A549 (cell line): ENCODE measurements at regions not wholly inside any gene's neighbourhood (a gene's known extent, or its start where the extent isn't known, plus 50 kb on each side); places are given as distances from the start of the nearest gene placed in this dataset.

ENCODE experiments used
- ATAC-seq, 2 experiments: fragments of 200-7000 bp in 1 of 2; fragments of >200 bp in 1 of 2; cut with Nextera tagmentation in 1 of 2; cut with Tn5 transposase in 1 of 2; 3 replicates each; pipeline versions ENCODE4 v1.8.0 to v1.9.1; 2018 to 2020; ENCODE audit warnings: mild to moderate bottlenecking in 1 of 2, moderate library complexity in 1 of 2
- CTCF ChIA-PET: fragments of 300-600 bp; sonication (Branson Sonifier 250); formaldehyde crosslinking; extraction: SDS; loops from one replicate; lab custom pipeline; 2021; ENCODE audit warnings: antibody characterized with exemption, inconsistent platforms; lab: Yijun Ruan, JAX
- POLR2A ChIA-PET: fragments of 350-600 bp; formaldehyde crosslinking; extraction: SDS; loops from one replicate; lab custom pipeline; 2021; ENCODE audit warnings: antibody characterized with exemption, inconsistent platforms; lab: Yijun Ruan, JAX
- DNase-seq, 2 experiments: peaks; one replicate each; pipeline versions ENCODE4 v3.0.0 to v3.0.0-alpha.2; 2011 to 2016; ENCODE audit warnings: low read depth in 1 of 2, low spot score in 1 of 2
- FAIRE-seq: peaks from 2 replicates; lab custom pipeline; 2011; peaks lifted over from hg19 to GRCh38; lab: Jason Lieb, UNC
- H3K27ac ChIP-seq, 2 experiments: fragments of >200 bp; sonication (Bioruptor Twin); formaldehyde crosslinking; 3 replicates each; pipeline ENCODE4 v1.5.1; 2016 to 2017
- H3K4me1 ChIP-seq: fragments of >200 bp; sonication (Bioruptor Twin); formaldehyde crosslinking; 3 replicates; pipeline ENCODE4 v1.6.1; 2016
- H3K4me2 ChIP-seq: fragments of >200 bp; sonication (Bioruptor Twin); formaldehyde crosslinking; 3 replicates; pipeline ENCODE4 v1.6.1; 2016
- H3K4me3 ChIP-seq: fragments of >200 bp; sonication (Bioruptor Twin); formaldehyde crosslinking; 3 replicates; pipeline ENCODE4 v1.5.1; 2016
- H3K9me3 ChIP-seq: fragments of >200 bp; sonication (Bioruptor Twin); formaldehyde crosslinking; 3 replicates; pipeline ENCODE4 v1.6.1; 2016
- CBX2 ChIP-seq: fragments of 200-600 bp; sonication (generic); IDR thresholded peaks from 2 replicates; pipeline ENCODE4 v1.6.1; 2016; ENCODE audit warnings: low read depth, mild to moderate bottlenecking, borderline replicate concordance
- CEBPB ChIP-seq, 2 experiments: fragments of >200 bp in 1 of 2; sonication (Bioruptor Twin) in 1 of 2; formaldehyde crosslinking in 1 of 2; IDR thresholded peaks; 2 replicates each; pipeline ENCODE4 v1.6.1; 2012 to 2016
- EHF ChIP-seq: fragments of 250-450 bp; sonication (Bioruptor Pico); IDR thresholded peaks from 2 replicates; pipeline ENCODE4 v1.5.0; 2020; ENCODE audit warnings: mild to moderate bottlenecking
- EP300 ChIP-seq, 2 experiments: fragments of >200 bp; sonication (Bioruptor Twin); formaldehyde crosslinking; IDR thresholded peaks; 2 replicates in 1 of 2; 3 replicates in 1 of 2; pipeline ENCODE4 v1.6.1; 2016 to 2017
- FOSB ChIP-seq: fragments of 250-450 bp; sonication (Bioruptor Pico); IDR thresholded peaks from 2 replicates; pipeline ENCODE4 v1.5.0; 2020; ENCODE audit warnings: mild to moderate bottlenecking, moderate library complexity
- FOSL2 ChIP-seq, 2 experiments: fragments of 450-650 bp in 1 of 2; fragments of >200 bp in 1 of 2; sonication (Bioruptor Twin) in 1 of 2; formaldehyde crosslinking; IDR thresholded peaks; 2 replicates each; pipeline versions ENCODE4 v1.5.0 to v1.6.1; 2016 to 2020; ENCODE audit warnings: mild to moderate bottlenecking in 1 of 2, moderate library complexity in 1 of 2
- FOXS1 ChIP-seq: fragments of 250-450 bp; sonication (Bioruptor Pico); IDR thresholded peaks from 2 replicates; pipeline ENCODE4 v1.5.0; 2020; ENCODE audit warnings: mild to moderate bottlenecking, moderate library complexity
- HDAC2 ChIP-seq: fragments of 200-600 bp; sonication (generic); IDR thresholded peaks from 2 replicates; pipeline ENCODE4 v1.6.1; 2016
- HOXB13 ChIP-seq: fragments of 250-450 bp; sonication (Bioruptor Pico); IDR thresholded peaks from 2 replicates; pipeline ENCODE4 v1.5.0; 2020; ENCODE audit warnings: low read depth, mild to moderate bottlenecking, moderate library complexity
- KDM1A ChIP-seq: fragments of 200-600 bp; sonication (generic); IDR thresholded peaks from 2 replicates; pipeline ENCODE4 v1.6.1; 2016; ENCODE audit warnings: low read depth, mild to moderate bottlenecking
- KDM5A ChIP-seq: fragments of 200-600 bp; sonication (generic); IDR thresholded peaks from 2 replicates; pipeline ENCODE4 v1.6.1; 2016; ENCODE audit warnings: antibody characterized with exemption, mild to moderate bottlenecking
- MAFK ChIP-seq: fragments of 450-650 bp; IDR thresholded peaks from 2 replicates; pipeline ENCODE4 v1.6.1; 2014; ENCODE audit not compliant: partially characterized antibody
- MAZ ChIP-seq: fragments of 150-350 bp; IDR thresholded peaks from 2 replicates; pipeline ENCODE4 v1.6.1; 2014; ENCODE audit warnings: antibody characterized with exemption, low read depth, low read length, borderline replicate concordance
- MYC ChIP-seq: IDR thresholded peaks from 2 replicates; pipeline ENCODE4 v1.6.1; 2012; ENCODE audit warnings: mild to moderate bottlenecking, inconsistent platforms, low read length, improper control_type of control experiment, borderline replicate concordance
- NPAS2 ChIP-seq: fragments of 250-450 bp; sonication (Bioruptor Pico); IDR thresholded peaks from 2 replicates; pipeline ENCODE4 v1.8.0; 2022; ENCODE audit warnings: mild to moderate bottlenecking, moderate library complexity, borderline replicate concordance
- NR3C1 ChIP-seq: fragments of >200 bp; sonication (Bioruptor Twin); formaldehyde crosslinking; IDR thresholded peaks from 3 replicates; pipeline ENCODE4 v1.6.1; 2017
- RAD21 ChIP-seq, 2 experiments: fragments of >200 bp in 1 of 2; sonication (Bioruptor Twin) in 1 of 2; formaldehyde crosslinking in 1 of 2; IDR thresholded peaks in 1 of 2; conservative IDR thresholded peaks in 1 of 2; 2 replicates in 1 of 2; 3 replicates in 1 of 2; pipeline ENCODE4 v1.6.1; 2012 to 2018; ENCODE audit warnings: inconsistent platforms in 1 of 2
- RNF2 ChIP-seq: fragments of 200-600 bp; sonication (generic); IDR thresholded peaks from 2 replicates; pipeline ENCODE4 v1.6.1; 2016; ENCODE audit warnings: low read depth, mild to moderate bottlenecking, antibody characterized with exemption, moderate library complexity, borderline replicate concordance
- SREBF2 ChIP-seq: fragments of 450-650 bp; IDR thresholded peaks from 2 replicates; pipeline ENCODE4 v1.6.1; 2014; ENCODE audit warnings: mild to moderate bottlenecking, moderate library complexity
- ZNF302 ChIP-seq: fragments of 250-450 bp; sonication (Bioruptor Pico); IDR thresholded peaks from 2 replicates; pipeline ENCODE4 v1.9.0; 2021; ENCODE audit warnings: inconsistent platforms, mild to moderate bottlenecking, moderate library complexity
- ZSCAN20 ChIP-seq: fragments of 250-450 bp; sonication (Bioruptor Pico); IDR thresholded peaks from 2 replicates; pipeline ENCODE4 v1.8.0; 2022; ENCODE audit warnings: mild to moderate bottlenecking, moderate library complexity
- WGBS: methylation state at CpG from one replicate; pipeline ENCODE4 v1.1.6; 2017; ENCODE audit errors: missing lambda C conversion rate; 5-methylcytosine and 5-hydroxymethylcytosine counted together
- TF ChIP-seq, protein P1 (sequence below): fragments of 250-450 bp; sonication (Bioruptor Pico); IDR thresholded peaks from 2 replicates; pipeline ENCODE4 v1.5.0; 2020; ENCODE audit warnings: low read depth, mild to moderate bottlenecking, moderate library complexity

DNA sequence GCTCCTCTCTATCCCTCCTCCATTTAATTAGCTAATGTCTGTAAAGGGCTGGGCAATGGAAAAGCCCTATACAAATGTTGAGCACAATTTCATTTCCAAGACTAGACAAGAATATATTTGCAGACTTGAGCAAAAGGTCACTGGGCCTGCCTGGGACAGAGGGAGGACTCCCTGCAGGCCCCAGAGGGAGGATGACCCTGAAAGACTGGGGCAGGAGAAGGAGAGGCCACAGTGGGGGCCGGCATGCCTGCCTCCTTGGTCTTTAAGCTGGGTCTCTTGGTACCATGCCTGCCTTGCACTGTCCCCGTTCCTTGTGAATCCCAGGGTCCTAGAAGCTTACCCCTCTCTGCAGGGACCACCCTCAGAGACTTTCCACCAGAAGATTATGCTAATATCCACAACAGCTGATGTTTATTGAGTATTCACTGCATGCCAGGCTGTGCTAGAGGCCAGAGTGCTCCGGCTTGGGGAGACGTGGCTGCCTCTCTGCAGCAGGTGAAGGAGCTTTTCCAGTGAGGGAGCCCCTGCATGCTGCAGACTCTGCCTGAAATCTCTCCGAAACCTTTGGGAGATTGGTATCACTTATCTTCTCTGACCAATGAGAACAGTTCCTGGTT lies 72.7 kb upstream of the HSPA9 start:
- ChIA-PET POLR2A (no interaction called here), CTCF (interaction anchor here (0.8 to 1.6 kb wide), 5 partner anchors 8 to 77 kb away, joined by 3 to 4 read pairs (median 3); no protein-coding TSS in a partner anchor)
- H3K4me2 ChIP-seq = no peak overlapping the region
- no peak overlapping the region for H3K27ac ChIP-seq
- DNase-seq = no peak
- no peak overlapping the region for H3K4me3 ChIP-seq
- 80% methylated on average over 5 of the region's 5 CpGs for WGBS
- no peak for FAIRE-seq
- ATAC-seq = no peak
- H3K4me1 ChIP-seq = no peaks in the 10 kb centered on the region
- no peaks in the 10 kb centered on the region for H3K9me3 ChIP-seq
- TF ChIP-seq EHF (CRISPR knock-in tag) (no peak), RNF2 (no peak), NPAS2 (CRISPR knock-in tag) (no peak), KDM1A (no peak), MAZ (no peak), RAD21 (conservative IDR thresholded peaks at IDR 0.05 in 1 of 2, IDR thresholded peaks at IDR 0.05 in 1 of 2) (no peak), ZNF302 (CRISPR knock-in tag) (no peak), MAFK (no peak), HOXB13 (CRISPR knock-in tag) (no peak)

DNA sequence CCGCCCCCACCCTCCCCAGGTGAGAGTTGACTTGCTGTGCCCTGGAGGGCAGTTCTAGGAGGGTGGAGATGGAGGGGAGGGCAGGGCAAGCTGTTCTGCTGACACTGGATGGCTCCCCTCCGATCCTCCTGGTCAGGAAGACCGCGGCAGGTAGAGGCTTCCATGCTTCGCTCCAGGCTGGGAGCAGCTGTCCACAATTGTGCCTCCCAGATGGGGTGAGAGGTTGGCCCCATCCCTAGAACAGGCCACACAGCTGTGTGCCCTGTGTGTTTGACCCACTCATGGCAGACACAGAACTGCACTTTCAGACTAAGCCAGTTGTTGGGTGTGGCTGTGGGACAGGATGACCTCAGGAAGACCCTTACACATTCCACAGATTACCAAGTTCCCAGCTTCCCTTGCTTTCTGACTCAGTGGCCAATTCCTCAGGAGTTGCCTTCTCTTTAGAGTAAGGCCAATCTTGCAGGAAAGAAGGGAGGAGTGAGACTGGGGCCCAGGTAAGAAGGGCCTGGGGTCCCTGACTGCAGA lies 72.1 kb upstream of the HSPA9 start:
- Histone ChIP-seq H3K27ac (no peak overlapping the region), H3K9me3 (no peaks in the 10 kb centered on the region), H3K4me2 (no peak overlapping the region), H3K4me1 (no peaks in the 10 kb centered on the region), H3K4me3 (no peak overlapping the region)
- CTCF ChIA-PET = interaction anchor here (1.0 to 1.6 kb wide), 5 partner anchors 8 to 106 kb away, joined by 3 to 4 read pairs (median 3); partner anchors contain the start of gene CTNNA1
- DNase-seq = no peak
- FAIRE-seq = no peak
- ATAC-seq = no peak
- POLR2A ChIA-PET = no interaction called here
- WGBS = no CpG with 5 or more reads among the region's 5 CpGs
- TF ChIP-seq KDM5A (no peak), ZSCAN20 (CRISPR knock-in tag) (no peak), FOSL2 (IDR thresholded peaks at IDR 0.05) (no peak), FOSL2 (CRISPR knock-in tag; IDR thresholded peaks at IDR 0.05) (no peak), SREBF2 (no peak), MYC (no peak), FOXS1 (CRISPR knock-in tag) (no peak), RNF2 (no peak), CEBPB (IDR thresholded peaks at IDR 0.05) (no peak), CBX2 (no peak), FOSB (no peak), HDAC2 (no peak), KDM1A (no peak), HOXB13 (CRISPR knock-in tag) (no peak)
- TF ChIP-seq, all 56 proteins: peak for 0

DNA sequence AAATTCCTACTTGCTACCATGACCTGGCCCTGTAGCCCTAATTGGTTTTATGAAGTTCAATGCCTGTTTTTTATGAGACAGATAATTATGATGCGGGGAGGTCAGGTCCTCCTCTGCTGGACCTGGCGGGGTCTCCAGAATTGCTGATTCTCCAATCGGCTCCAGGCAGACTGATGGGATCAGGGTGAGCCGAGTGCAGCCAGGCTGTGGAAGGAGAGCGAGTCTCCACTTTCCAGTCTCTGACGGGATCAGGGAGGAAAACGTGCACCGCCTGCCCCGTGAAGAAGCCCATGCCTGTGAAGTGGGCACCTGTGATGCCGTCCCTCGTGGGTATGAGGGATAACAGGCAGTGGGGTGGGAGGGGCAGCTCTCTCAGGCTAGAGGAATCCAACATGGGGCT lies 71.5 kb upstream of the HSPA9 start:
- ATAC-seq (no peak), FAIRE-seq (no peak), DNase-seq (no peak)
- Histone ChIP-seq H3K27ac (no peak overlapping the region), H3K4me1 (no peaks in the 10 kb centered on the region), H3K4me2 (no peak overlapping the region), H3K4me3 (no peak overlapping the region), H3K9me3 (no peaks in the 10 kb centered on the region)
- TF ChIP-seq FOXS1 (CRISPR knock-in tag) (no peak), CEBPB (IDR thresholded peaks at IDR 0.05) (no peak), NR3C1 (no peak), EP300 (IDR thresholded peaks at IDR 0.05) (no peak)
- TF ChIP-seq, protein P1, sequence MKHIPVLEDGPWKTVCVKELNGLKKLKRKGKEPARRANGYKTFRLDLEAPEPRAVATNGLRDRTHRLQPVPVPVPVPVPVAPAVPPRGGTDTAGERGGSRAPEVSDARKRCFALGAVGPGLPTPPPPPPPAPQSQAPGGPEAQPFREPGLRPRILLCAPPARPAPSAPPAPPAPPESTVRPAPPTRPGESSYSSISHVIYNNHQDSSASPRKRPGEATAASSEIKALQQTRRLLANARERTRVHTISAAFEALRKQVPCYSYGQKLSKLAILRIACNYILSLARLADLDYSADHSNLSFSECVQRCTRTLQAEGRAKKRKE (CRISPR knock-in tag) = no peak
- 81% methylated on average over 11 of the region's 11 CpGs for WGBS
- ChIA-PET CTCF (interaction anchor here (1.2 to 2.5 kb wide), 4 partner anchors 9 to 107 kb away, joined by 3 to 11 read pairs (median 4); partner anchors contain the start of gene CTNNA1), POLR2A (no interaction called here)
